ENCODE measurements at regions not wholly inside any gene's neighbourhood (a gene's known extent, or its start where the extent isn't known, plus 50 kb on each side); places are given as distances from the start of the nearest gene placed in this dataset.

- TF ChIP-seq PATZ1 (CRISPR knock-in tag; IDR thresholded peaks at IDR 0.05; ENCODE audit: borderline replicate concordance) (no peak), ZFP30 (CRISPR knock-in tag; IDR thresholded peaks at IDR 0.05) (no peak), ZNF8 (CRISPR knock-in tag; IDR thresholded peaks at IDR 0.05) (no peak), TCF4 (CRISPR knock-in tag; IDR thresholded peaks at IDR 0.05; ENCODE audit: borderline replicate concordance) (no peak), TSHZ2 (CRISPR knock-in tag; IDR thresholded peaks at IDR 0.05) (no peak), PPARA (CRISPR knock-in tag; IDR thresholded peaks at IDR 0.05; ENCODE audit: borderline replicate concordance) (no peak), CREB5 (CRISPR knock-in tag; IDR thresholded peaks at IDR 0.05; ENCODE audit: low read depth) (no peak), ESRRG (CRISPR knock-in tag; IDR thresholded peaks at IDR 0.05) (no peak)
Observed at GRCh38 chr6:27736686-27737085, 175.5 kb downstream of the OR2B2 start (continued).

GRCh38 chr6:27728442-27728841, 183.8 kb downstream of the OR2B2 start:
- TF ChIP-seq SNAI2 (CRISPR knock-in tag; IDR thresholded peaks at IDR 0.05) (no peak), ZNF8 (CRISPR knock-in tag; IDR thresholded peaks at IDR 0.05) (no peak), PATZ1 (CRISPR knock-in tag; IDR thresholded peaks at IDR 0.05; ENCODE audit: borderline replicate concordance) (no peak), TCF4 (CRISPR knock-in tag; IDR thresholded peaks at IDR 0.05; ENCODE audit: borderline replicate concordance) (no peak), ISL1 (CRISPR knock-in tag; IDR thresholded peaks at IDR 0.05) (no peak), TOX (CRISPR knock-in tag; IDR thresholded peaks at IDR 0.05; ENCODE audit: borderline replicate concordance) (no peak), PPARA (CRISPR knock-in tag; IDR thresholded peaks at IDR 0.05; ENCODE audit: borderline replicate concordance) (no peak), POU6F1 (CRISPR knock-in tag; IDR thresholded peaks at IDR 0.05; ENCODE audit: borderline replicate concordance, low read depth) (no peak), ESRRG (CRISPR knock-in tag; IDR thresholded peaks at IDR 0.05) (no peak), CSDC2 (CRISPR knock-in tag; IDR thresholded peaks at IDR 0.05) (no peak), CSRNP3 (CRISPR knock-in tag; IDR thresholded peaks at IDR 0.05) (no peak)
- ATAC-seq, result no peak

GRCh38 chr6:27726619-27727023, 185.6 kb downstream of the OR2B2 start:
- no peak for ATAC-seq
- TF ChIP-seq ZNF8 (CRISPR knock-in tag; IDR thresholded peaks at IDR 0.05) (no peak), TSHZ2 (CRISPR knock-in tag; IDR thresholded peaks at IDR 0.05) (no peak)
